ENCODE measurements at regions not wholly inside any gene's neighbourhood (a gene's known extent, or its start where the extent isn't known, plus 50 kb on each side); places are given as distances from the start of the nearest gene placed in this dataset.

DNA sequence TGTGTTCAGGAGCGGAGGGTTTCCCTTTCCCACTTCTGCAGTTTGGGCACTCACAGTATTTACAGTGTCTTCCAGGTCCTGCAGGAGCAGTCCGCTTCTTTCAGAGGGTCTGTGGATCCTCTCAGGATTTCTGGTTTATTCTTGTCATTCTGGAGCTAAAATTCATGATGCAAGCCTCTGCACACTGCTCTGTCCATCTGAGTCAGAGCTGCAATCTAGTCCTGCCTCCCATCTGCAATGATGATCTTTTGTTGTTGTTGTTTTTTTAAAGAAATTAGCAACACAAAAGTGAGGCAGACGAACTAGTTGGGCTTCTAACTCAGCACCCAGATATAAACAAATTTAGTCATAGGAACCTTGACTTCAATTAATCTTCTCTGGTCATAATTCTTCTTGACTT lies 86.5 kb downstream of the DLEU7 start:
- TF ChIP-seq SPI1 (IDR thresholded peaks at IDR 0.05; ENCODE audit: low read depth, low read length): no peak
- no peak for TF ChIP-seq POU2F2 (IDR thresholded peaks at IDR 0.05; ENCODE audit: low read depth, low read length)
- no peak for TF ChIP-seq POLR2AphosphoS5 (IDR thresholded peaks at IDR 0.05; ENCODE audit: low read depth, low read length)

Measured in GM12891 (cell line).